ENCODE measurements at regions not wholly inside any gene's neighbourhood (a gene's known extent, or its start where the extent isn't known, plus 50 kb on each side); places are given as distances from the start of the nearest gene placed in this dataset.

- TF ChIP-seq CTCF (IDR thresholded peaks at IDR 0.05; ENCODE audit: low read depth, low read length, missing control alignments), result no peak
- no peak overlapping the region for H3K4me3 ChIP-seq (replicated peaks; ENCODE audit: low read depth, low read length)
- no peak for DNase-seq (ENCODE audit: extremely low read depth, low read depth)
Measured at GRCh38 chr13:22286338-22286737, 615.5 kb downstream of the FGF9 start.

GRCh38 chr13:22287343-22287920 is 616.6 kb downstream of the FGF9 start:
- no peak for TF ChIP-seq CTCF (IDR thresholded peaks at IDR 0.05; ENCODE audit: low read depth, low read length, missing control alignments)
- H3K4me3 ChIP-seq (replicated peaks; ENCODE audit: low read depth, low read length), result no peak overlapping the region
- no peak for DNase-seq (ENCODE audit: extremely low read depth, low read depth)

- DNase-seq (ENCODE audit: extremely low read depth, low read depth), result no peak
- no peak overlapping the region for H3K4me3 ChIP-seq (replicated peaks; ENCODE audit: low read depth, low read length)
- TF ChIP-seq CTCF (IDR thresholded peaks at IDR 0.05; ENCODE audit: low read depth, low read length, missing control alignments), result no peak
Measured at GRCh38 chr13:22288496-22288895, 617.6 kb downstream of the FGF9 start.

- DNase-seq (ENCODE audit: extremely low read depth, low read depth), result no peak
Measured at GRCh38 chr13:22289711-22290110, 618.8 kb downstream of the FGF9 start.

DNA sequence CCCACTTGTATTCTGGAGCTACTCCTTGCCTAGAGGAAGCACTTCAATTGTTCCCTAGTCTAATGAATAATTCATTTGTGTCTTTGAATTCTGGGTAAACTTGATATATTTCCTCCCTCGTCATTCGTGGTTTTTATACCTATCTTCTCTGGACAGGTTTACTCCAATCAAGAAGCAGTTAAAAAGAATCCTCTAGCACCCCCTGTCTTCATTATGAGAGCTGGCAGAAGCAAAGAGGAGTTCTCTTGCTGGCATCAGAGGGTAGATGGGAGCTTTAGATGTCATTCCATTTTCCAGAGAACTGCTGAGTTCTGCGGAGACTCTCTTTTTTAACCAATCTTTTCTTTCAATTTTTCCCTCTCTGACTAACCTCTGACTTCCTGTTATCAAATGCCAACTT is 627.7 kb downstream of the FGF9 start:
- DNase-seq (ENCODE audit: extremely low read depth, low read depth), result no peak
- no peak overlapping the region for H3K4me3 ChIP-seq (replicated peaks; ENCODE audit: low read depth, low read length)
- no peak for TF ChIP-seq CTCF (IDR thresholded peaks at IDR 0.05; ENCODE audit: low read depth, low read length, missing control alignments)

More at GRCh38 chr13:22289711-22290110, 618.8 kb downstream of the FGF9 start:
- TF ChIP-seq CTCF (IDR thresholded peaks at IDR 0.05; ENCODE audit: low read depth, low read length, missing control alignments), result no peak
- no peak overlapping the region for H3K4me3 ChIP-seq (replicated peaks; ENCODE audit: low read depth, low read length)

DNA sequence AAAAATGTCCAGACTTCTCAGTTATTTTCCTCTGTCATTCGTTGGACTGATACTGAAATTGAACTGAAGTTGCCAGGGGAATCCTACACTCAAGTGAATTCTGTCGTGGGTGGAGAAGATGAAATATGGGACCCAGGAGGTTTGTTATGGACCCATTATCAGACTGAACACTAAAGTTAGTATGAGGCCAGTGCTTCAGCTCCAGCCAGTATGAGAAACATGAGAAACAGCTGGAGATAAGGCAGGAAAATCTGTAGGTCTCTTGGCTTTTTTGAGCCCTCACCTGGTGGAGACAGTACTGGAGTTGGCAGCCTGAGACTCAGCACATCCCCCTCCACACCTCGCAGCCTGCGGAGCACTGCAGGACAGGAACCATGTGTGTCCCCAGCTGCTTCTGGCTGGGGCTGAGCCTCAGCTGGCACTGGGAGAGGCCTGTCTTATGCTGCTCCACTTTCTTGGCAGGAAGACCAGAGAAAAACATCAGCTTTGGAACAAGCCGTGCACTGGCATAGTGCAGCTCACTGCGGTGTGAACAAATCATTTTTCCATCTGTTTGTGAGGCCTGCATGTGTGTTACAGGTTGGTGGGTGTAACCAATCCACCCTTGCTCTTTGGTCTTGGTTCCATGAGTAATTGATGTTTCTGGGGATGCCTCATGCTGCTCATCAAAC is 641.0 kb downstream of the FGF9 start:
- no peak overlapping the region for H3K4me3 ChIP-seq (replicated peaks; ENCODE audit: low read depth, low read length)
- TF ChIP-seq CTCF (IDR thresholded peaks at IDR 0.05; ENCODE audit: low read depth, low read length, missing control alignments), result no peak
- no peak for DNase-seq (ENCODE audit: extremely low read depth, low read depth)
